KMS-11 (cell line): ENCODE measurements at regions not wholly inside any gene's neighbourhood (a gene's known extent, or its start where the extent isn't known, plus 50 kb on each side); places are given as distances from the start of the nearest gene placed in this dataset.

Experiments
- H2AFZ ChIP-seq: fragments of 200-600 bp; sonication (generic); 2 replicates; pipeline ENCODE4 v1.6.1; 2016; ENCODE audit warnings: antibody characterized with exemption, mixed run types, low read depth
- H3K27ac ChIP-seq: fragments of 200-600 bp; sonication (generic); 2 replicates; pipeline ENCODE4 v1.6.1; 2016; ENCODE audit warnings: mild to moderate bottlenecking, mixed run types
- H3K27me3 ChIP-seq: fragments of 200-600 bp; sonication (generic); 2 replicates; pipeline ENCODE4 v1.6.1; 2017; ENCODE audit warnings: mild to moderate bottlenecking, low read depth, mixed run types, moderate library complexity; ENCODE audit not compliant: insufficient read depth
- H3K36me3 ChIP-seq: fragments of 200-600 bp; sonication (generic); 2 replicates; pipeline ENCODE4 v1.6.1; 2017; ENCODE audit warnings: mild to moderate bottlenecking, mixed run types; ENCODE audit not compliant: insufficient read depth
- H3K4me1 ChIP-seq: fragments of 200-600 bp; sonication (generic); 2 replicates; pipeline ENCODE4 v1.6.1; 2016; ENCODE audit warnings: mild to moderate bottlenecking, low read depth, mixed run types; ENCODE audit not compliant: poor library complexity, severe bottlenecking
- H3K4me2 ChIP-seq: fragments of 200-600 bp; sonication (generic); 2 replicates; pipeline ENCODE4 v1.7.0; 2016; ENCODE audit warnings: mild to moderate bottlenecking, mixed run types
- H3K4me3 ChIP-seq: fragments of 200-600 bp; sonication (generic); IDR thresholded peaks from 2 replicates; pipeline ENCODE4 v1.6.1; 2017; ENCODE audit warnings: low read depth, low read length, mixed read lengths; ENCODE audit not compliant: insufficient read depth
- H3K79me2 ChIP-seq: fragments of 200-600 bp; sonication (generic); 2 replicates; pipeline ENCODE4 v1.6.1; 2016; ENCODE audit warnings: low read depth, mixed run types; ENCODE audit not compliant: insufficient read depth
- H3K9ac ChIP-seq: fragments of 200-600 bp; sonication (generic); 2 replicates; pipeline ENCODE4 v1.6.1; 2016; ENCODE audit warnings: mild to moderate bottlenecking, mixed run types
- H4K20me1 ChIP-seq: fragments of 200-600 bp; sonication (generic); 2 replicates; pipeline ENCODE4 v1.6.1; 2016; ENCODE audit warnings: mild to moderate bottlenecking, mixed run types; ENCODE audit not compliant: insufficient read depth
- CTCF ChIP-seq: fragments of 200-600 bp; sonication (generic); conservative IDR thresholded peaks from 2 replicates; pipeline ENCODE4 v1.6.1; 2017; ENCODE audit warnings: low read depth, mild to moderate bottlenecking, antibody characterized with exemption, low read length, moderate library complexity, mixed read lengths

DNA sequence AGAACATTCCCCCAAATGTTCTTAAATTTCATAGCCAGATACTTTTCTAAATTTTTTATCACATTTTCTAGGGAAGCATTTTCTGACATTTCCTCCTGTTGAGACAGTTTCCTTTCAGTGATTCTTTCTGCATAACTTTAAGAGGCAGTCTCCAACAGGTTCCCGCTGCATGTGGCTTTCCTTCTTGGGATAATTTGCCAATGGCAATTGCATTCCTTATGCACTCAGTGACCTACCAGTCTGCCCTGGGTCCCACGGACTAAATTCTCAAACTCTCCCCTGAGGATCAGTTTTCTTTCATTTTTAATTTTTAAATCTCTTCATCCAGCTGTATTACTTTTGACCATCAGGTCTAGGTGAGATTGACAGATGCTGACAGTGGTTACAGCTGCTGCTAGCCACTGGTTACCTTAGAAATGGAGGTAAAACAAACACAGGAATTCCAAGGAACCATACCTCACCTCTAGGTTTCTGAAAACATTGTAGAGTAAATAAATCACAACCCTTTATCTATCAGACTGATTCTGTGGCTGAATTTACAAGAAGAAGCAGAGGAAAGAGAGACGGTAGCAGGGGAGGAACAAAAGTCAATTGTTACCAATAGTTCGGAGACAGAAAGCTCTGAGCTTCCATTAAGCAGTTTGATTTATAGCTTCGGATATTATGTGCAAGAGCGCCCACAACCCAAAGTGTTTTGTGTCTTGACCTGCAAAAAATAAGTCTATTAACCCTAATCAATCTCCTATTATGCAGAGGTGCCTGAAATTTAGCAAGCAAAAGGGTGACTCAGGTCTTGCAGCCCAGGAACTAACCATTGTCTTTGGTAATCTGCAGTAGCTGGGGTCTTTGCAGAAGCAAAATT is 216.0 kb downstream of the PMP22 start:
- H3K4me2 ChIP-seq, result no peak overlapping the region
- no peaks in the 10 kb centered on the region for H3K36me3 ChIP-seq

DNA sequence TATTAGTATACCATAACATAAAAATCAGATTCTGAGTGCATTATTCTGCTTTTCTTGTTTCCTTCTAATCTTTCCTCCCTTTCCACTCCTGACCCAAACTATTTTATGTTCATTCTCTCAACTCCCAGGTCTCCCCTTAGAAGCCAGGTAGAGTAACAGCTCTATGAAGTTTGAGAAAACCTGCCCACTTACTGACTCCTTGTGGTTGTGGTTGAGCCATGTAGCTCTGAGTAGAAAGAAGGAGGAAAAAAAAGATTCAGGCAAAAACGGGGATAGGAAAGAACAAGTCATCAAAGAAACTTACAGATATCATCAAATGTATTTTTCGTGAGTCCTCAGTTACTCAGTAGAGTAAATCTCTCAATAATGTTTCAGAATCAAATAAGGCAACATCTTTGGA is 216.7 kb downstream of the PMP22 start:
- Histone ChIP-seq H3K27ac (no peak overlapping the region), H3K4me2 (no peak overlapping the region), H3K36me3 (no peaks in the 10 kb centered on the region), H4K20me1 (no peaks in the 10 kb centered on the region), H3K4me1 (no peaks in the 10 kb centered on the region), H3K4me3 (no peak overlapping the region), H3K27me3 (no peaks in the 10 kb centered on the region), H2AFZ (no peak overlapping the region), H3K79me2 (no peaks in the 10 kb centered on the region), H3K9ac (no peak overlapping the region)
- TF ChIP-seq CTCF, result no peak

More for the DNA sequence above, 216.0 kb downstream of the PMP22 start:
- Histone ChIP-seq H3K27ac (no peak overlapping the region), H3K79me2 (no peaks in the 10 kb centered on the region), H3K9ac (no peak overlapping the region), H4K20me1 (no peaks in the 10 kb centered on the region), H2AFZ (no peak overlapping the region), H3K4me1 (no peaks in the 10 kb centered on the region), H3K4me3 (no peak overlapping the region), H3K27me3 (no peaks in the 10 kb centered on the region)
- no peak for TF ChIP-seq CTCF

DNA sequence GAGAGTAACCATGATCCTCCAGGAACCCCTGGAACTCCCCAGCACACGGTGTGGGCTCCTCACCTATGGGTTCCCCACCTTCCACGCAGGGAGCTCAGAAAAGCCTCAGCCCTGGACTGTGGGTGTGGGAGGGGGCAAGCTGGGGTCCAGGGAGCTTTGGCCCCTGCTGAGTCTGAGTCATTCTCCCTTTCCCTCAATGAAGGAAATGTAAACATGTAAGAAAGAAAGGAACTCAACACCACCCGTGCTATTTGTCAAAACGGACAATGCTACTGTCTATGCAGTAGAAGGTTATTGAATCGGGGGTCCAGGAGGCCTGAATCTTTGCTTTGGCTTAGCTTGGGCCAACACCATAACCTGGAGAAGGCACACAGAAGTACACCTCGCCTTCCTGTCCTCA is 222.8 kb downstream of the PMP22 start:
- Histone ChIP-seq H3K9ac (no peak overlapping the region), H3K27me3 (no peaks in the 10 kb centered on the region), H2AFZ (no peak overlapping the region), H4K20me1 (no peaks in the 10 kb centered on the region), H3K4me1 (no peaks in the 10 kb centered on the region), H3K4me2 (no peak overlapping the region), H3K27ac (no peak overlapping the region), H3K36me3 (no peaks in the 10 kb centered on the region), H3K4me3 (no peak overlapping the region), H3K79me2 (no peaks in the 10 kb centered on the region)
- TF ChIP-seq CTCF, result no peak

GRCh38 chr17:15039366-15039765 is 225.8 kb downstream of the PMP22 start:
- Histone ChIP-seq H4K20me1 (no peaks in the 10 kb centered on the region), H3K36me3 (no peaks in the 10 kb centered on the region), H2AFZ (no peak overlapping the region), H3K79me2 (no peaks in the 10 kb centered on the region), H3K27ac (no peak overlapping the region), H3K4me3 (no peak overlapping the region), H3K9ac (no peak overlapping the region), H3K4me2 (no peak overlapping the region), H3K4me1 (no peaks in the 10 kb centered on the region), H3K27me3 (no peaks in the 10 kb centered on the region)
- no peak for TF ChIP-seq CTCF
